H1 (cell line): ENCODE measurements at regions not wholly inside any gene's neighbourhood (a gene's known extent, or its start where the extent isn't known, plus 50 kb on each side); places are given as distances from the start of the nearest gene placed in this dataset.

ENCODE experiments used
- CTCF ChIP-seq, 3 experiments: IDR thresholded peaks; 1 replicate in 2 of 3; 2 replicates in 1 of 3; pipeline versions ENCODE4 v1.5.1 to v1.6.1; 2011; ENCODE audit warnings: low read length in 3 of 3, mild to moderate bottlenecking in 3 of 3, inconsistent platforms in 2 of 3, low read depth in 1 of 3, moderate library complexity in 1 of 3; ENCODE audit not compliant: insufficient read depth in 1 of 3; ENCODE audit errors: control extremely low read depth in 1 of 3
- EGR1 ChIP-seq: IDR thresholded peaks from 2 replicates; pipeline ENCODE4 v1.6.1; 2011; ENCODE audit warnings: low read depth, low read length, borderline replicate concordance
- EZH2 ChIP-seq: fragments of 200-600 bp; sonication (generic); IDR thresholded peaks from 2 replicates; pipeline ENCODE4 v1.7.1; 2012; ENCODE audit warnings: low read depth, mild to moderate bottlenecking, moderate library complexity, low read length, inconsistent platforms; ENCODE audit not compliant: severe bottlenecking
- JUN ChIP-seq: IDR thresholded peaks from 2 replicates; pipeline ENCODE4 v1.6.1; 2011; ENCODE audit warnings: low read depth, mild to moderate bottlenecking, improper control_type of control experiment, low read length
- POLR2A ChIP-seq, 2 experiments: IDR thresholded peaks; 1 replicate in 1 of 2; 2 replicates in 1 of 2; pipeline ENCODE4 v1.6.1; 2011; ENCODE audit warnings: low read depth in 2 of 2, low read length in 2 of 2, mild to moderate bottlenecking in 2 of 2; ENCODE audit errors: control extremely low read depth in 1 of 2
- POLR2AphosphoS5 ChIP-seq: IDR thresholded peaks from 2 replicates; pipeline ENCODE4 v1.6.1; 2011; ENCODE audit warnings: low read depth, low read length
- RAD21 ChIP-seq, 2 experiments: IDR thresholded peaks in 1 of 2; conservative IDR thresholded peaks in 1 of 2; 2 replicates each; pipeline ENCODE4 v1.6.1; 2011; ENCODE audit warnings: low read depth in 2 of 2, low read length in 2 of 2, improper control_type of control experiment in 1 of 2, inconsistent platforms in 1 of 2, mild to moderate bottlenecking in 1 of 2, moderate library complexity in 1 of 2
- RFX5 ChIP-seq: IDR thresholded peaks from 2 replicates; pipeline ENCODE4 v1.6.1; 2011; ENCODE audit warnings: low read depth, low read length, improper control_type of control experiment, borderline replicate concordance
- SAP30 ChIP-seq: fragments of 300-600 bp; sonication (generic); IDR thresholded peaks from 2 replicates; pipeline ENCODE4 v1.7.1; 2012; ENCODE audit warnings: low read length, moderate library complexity, mild to moderate bottlenecking, inconsistent platforms; ENCODE audit not compliant: insufficient read depth, insufficient replicate concordance

DNA sequence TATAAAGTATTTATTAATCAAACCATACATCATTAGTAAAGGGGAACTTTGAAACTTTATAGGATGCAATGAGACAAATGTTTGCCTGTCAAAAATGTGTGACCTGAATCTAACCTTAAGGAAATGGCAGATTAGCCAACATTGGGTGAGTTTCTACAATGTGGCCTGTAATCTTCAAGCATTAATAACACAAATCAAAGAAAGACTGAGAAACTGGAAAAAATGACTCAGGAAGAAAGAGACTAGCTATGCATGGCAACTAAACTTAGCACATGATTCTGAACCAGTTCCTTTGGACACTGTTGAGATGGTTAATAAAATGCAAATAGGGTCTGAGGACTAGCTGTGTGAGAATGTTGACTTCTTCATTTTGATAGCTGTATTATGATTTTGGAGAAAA, 628.6 kb upstream of the ID2 start:
- TF ChIP-seq RAD21 (IDR thresholded peaks at IDR 0.05 in 1 of 2, conservative IDR thresholded peaks at IDR 0.05 in 1 of 2; ENCODE audit: low read depth in 2 of 2, low read length in 2 of 2) (no peak), EGR1 (no peak), EZH2 (no peak), POLR2A (IDR thresholded peaks at IDR 0.05; ENCODE audit: control extremely low read depth in 1 of 2, low read depth in 2 of 2, low read length in 2 of 2) (no peak), SAP30 (no peak), POLR2AphosphoS5 (no peak), RFX5 (no peak), CTCF (IDR thresholded peaks at IDR 0.05; ENCODE audit: control extremely low read depth in 1 of 3, insufficient read depth in 1 of 3, low read depth in 1 of 3, low read length in 3 of 3) (no peak), JUN (no peak)
